ENCODE measurements at regions not wholly inside any gene's neighbourhood (a gene's known extent, or its start where the extent isn't known, plus 50 kb on each side); places are given as distances from the start of the nearest gene placed in this dataset.

DNA sequence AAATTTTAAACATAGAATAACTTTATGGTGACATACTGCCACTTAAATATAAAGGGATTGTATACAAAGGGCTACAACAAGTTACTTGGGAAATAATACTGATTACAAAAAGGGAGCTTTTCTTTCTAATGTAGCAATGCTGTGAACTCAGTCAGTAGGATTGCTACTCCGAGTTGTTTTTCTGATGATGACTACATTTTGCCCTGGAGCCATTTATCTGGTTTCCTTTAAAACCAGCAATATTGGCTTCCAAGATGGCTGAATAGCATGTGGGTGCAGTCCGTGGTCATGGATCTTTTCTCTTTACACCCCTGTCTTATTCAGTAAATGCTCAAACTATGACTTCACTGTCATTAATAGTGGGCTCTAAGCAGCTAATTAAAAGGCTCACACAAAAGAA lies 92.6 kb upstream of the NEK7 start:
- no peaks in the 10 kb centered on the region for H3K27me3 ChIP-seq (ENCODE audit: control insufficient read depth in 3 of 3, insufficient read depth in 3 of 3, low read length in 2 of 3)
- H3K36me3 ChIP-seq (ENCODE audit: control insufficient read depth in 4 of 4, insufficient read depth in 4 of 4, low read length in 4 of 4) = no peaks in the 10 kb centered on the region
- 88 to 97% methylated on average over 2 of the region's 2 CpGs for WGBS, 2 donors
- H3K9me3 ChIP-seq (ENCODE audit: control insufficient read depth in 4 of 4, insufficient read depth in 3 of 4, low read length in 3 of 4) = no peaks in the 10 kb centered on the region
- ATAC-seq (ENCODE audit: insufficient read depth, low FRiP score) = no peak
- H3K4me1 ChIP-seq (ENCODE audit: control insufficient read depth in 5 of 5, insufficient read depth in 5 of 5, low read length in 5 of 5) = no peaks in the 10 kb centered on the region
- H3K27ac ChIP-seq (ENCODE audit: low read depth in 1 of 2, low read length in 1 of 2) = no peak overlapping the region
- H3K9ac ChIP-seq (ENCODE audit: insufficient read depth in 1 of 2, low read length in 2 of 2) = no peak overlapping the region
- TF ChIP-seq, protein P1, sequence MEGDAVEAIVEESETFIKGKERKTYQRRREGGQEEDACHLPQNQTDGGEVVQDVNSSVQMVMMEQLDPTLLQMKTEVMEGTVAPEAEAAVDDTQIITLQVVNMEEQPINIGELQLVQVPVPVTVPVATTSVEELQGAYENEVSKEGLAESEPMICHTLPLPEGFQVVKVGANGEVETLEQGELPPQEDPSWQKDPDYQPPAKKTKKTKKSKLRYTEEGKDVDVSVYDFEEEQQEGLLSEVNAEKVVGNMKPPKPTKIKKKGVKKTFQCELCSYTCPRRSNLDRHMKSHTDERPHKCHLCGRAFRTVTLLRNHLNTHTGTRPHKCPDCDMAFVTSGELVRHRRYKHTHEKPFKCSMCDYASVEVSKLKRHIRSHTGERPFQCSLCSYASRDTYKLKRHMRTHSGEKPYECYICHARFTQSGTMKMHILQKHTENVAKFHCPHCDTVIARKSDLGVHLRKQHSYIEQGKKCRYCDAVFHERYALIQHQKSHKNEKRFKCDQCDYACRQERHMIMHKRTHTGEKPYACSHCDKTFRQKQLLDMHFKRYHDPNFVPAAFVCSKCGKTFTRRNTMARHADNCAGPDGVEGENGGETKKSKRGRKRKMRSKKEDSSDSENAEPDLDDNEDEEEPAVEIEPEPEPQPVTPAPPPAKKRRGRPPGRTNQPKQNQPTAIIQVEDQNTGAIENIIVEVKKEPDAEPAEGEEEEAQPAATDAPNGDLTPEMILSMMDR (IDR thresholded peaks at IDR 0.05; ENCODE audit: control extremely low read depth, extremely low read depth) = no peak
- DNase-seq = no peak
- no peak overlapping the region for H3K4me3 ChIP-seq

DNA sequence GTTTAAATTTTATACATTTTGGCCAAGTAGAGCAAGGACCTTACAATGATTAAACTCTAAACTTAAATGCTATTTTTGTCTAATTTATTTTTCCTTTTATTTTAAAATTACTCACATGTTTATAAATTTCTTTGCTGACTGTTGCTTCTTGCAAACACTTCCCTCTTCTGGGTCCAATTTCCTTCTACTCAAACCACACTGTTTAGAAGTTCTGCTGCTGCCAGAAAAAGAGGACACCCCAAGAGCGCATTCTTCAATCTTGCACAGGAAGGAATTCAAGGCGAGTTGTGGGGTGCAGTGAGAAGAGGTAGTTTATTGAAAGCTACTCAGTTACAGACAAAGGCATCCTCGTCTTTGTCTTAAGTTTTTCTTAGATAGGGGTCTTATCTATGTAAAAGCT lies 88.5 kb upstream of the NEK7 start:
- ATAC-seq (ENCODE audit: insufficient read depth, low FRiP score) (no peak), DNase-seq (no peak)
- Histone ChIP-seq H3K9me3 (ENCODE audit: control insufficient read depth in 4 of 4, insufficient read depth in 3 of 4, low read length in 3 of 4) (no peaks in the 10 kb centered on the region), H3K27me3 (ENCODE audit: control insufficient read depth in 3 of 3, insufficient read depth in 3 of 3, low read length in 2 of 3) (no peaks in the 10 kb centered on the region), H3K36me3 (ENCODE audit: control insufficient read depth in 4 of 4, insufficient read depth in 4 of 4, low read length in 4 of 4) (no peaks in the 10 kb centered on the region), H3K4me3 (no peak overlapping the region), H3K27ac (ENCODE audit: low read depth in 1 of 2, low read length in 1 of 2) (no peak overlapping the region), H3K4me1 (ENCODE audit: control insufficient read depth in 5 of 5, insufficient read depth in 5 of 5, low read length in 5 of 5) (no peaks in the 10 kb centered on the region), H3K9ac (ENCODE audit: insufficient read depth in 1 of 2, low read length in 2 of 2) (no peak overlapping the region)
- 20 to 52% methylated on average over 3 of the region's 3 CpGs for WGBS, 2 donors
- TF ChIP-seq, protein P1 (IDR thresholded peaks at IDR 0.05; ENCODE audit: control extremely low read depth, extremely low read depth) = no peak

DNA sequence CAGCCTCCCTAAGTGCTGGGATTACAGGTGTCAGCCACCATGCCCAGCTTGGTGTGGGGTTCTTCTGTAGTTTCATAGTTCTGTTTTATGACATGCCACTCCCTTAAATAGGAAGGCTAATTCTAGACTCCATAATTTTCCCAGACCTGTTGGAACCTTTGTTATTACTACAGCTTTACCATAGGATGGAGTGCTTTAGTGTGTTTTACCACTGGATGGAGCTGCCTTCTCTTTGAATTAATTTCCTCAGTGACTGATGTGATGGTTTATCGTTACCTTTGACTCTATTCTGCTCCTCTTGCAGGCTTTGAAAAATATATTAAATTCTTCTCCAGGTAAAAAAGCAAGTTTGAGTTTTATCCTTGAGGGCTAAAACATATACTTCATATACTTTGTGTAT lies 84.6 kb upstream of the NEK7 start:
- Histone ChIP-seq H3K27ac (ENCODE audit: low read depth in 1 of 2, low read length in 1 of 2) (no peak overlapping the region), H3K36me3 (ENCODE audit: control insufficient read depth in 4 of 4, insufficient read depth in 4 of 4, low read length in 4 of 4) (no peaks in the 10 kb centered on the region), H3K4me3 (no peak overlapping the region), H3K4me1 (ENCODE audit: control insufficient read depth in 5 of 5, insufficient read depth in 5 of 5, low read length in 5 of 5) (no peaks in the 10 kb centered on the region), H3K27me3 (ENCODE audit: control insufficient read depth in 3 of 3, insufficient read depth in 3 of 3, low read length in 2 of 3) (no peaks in the 10 kb centered on the region), H3K9ac (ENCODE audit: insufficient read depth in 1 of 2, low read length in 2 of 2) (no peak overlapping the region), H3K9me3 (ENCODE audit: control insufficient read depth in 4 of 4, insufficient read depth in 3 of 4, low read length in 3 of 4) (no peaks in the 10 kb centered on the region)
- DNase-seq = no peak
- no peak for ATAC-seq (ENCODE audit: insufficient read depth, low FRiP score)
- 65 to 79% methylated on average over 1 of the region's 1 CpG for WGBS, 2 donors
- TF ChIP-seq, protein P1 (IDR thresholded peaks at IDR 0.05; ENCODE audit: control extremely low read depth, extremely low read depth) = no peak

DNA sequence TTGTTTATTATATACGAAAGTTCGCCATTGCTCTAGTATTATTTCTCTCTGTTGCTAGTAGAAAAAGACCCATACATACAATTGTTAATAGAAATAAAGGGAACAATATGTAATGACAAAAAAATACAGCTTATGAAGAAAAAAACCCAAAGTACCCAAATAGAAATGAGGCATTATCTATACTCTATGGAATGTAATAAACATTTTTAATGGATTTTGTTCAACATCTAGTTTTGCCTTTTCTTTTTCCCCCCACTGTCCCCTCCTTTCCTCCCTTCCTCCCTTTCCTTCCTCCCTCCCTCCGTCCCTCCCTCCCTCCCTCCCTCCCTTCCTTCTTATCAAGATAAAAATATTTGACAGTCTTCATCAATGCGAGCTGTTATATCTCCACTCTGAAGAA lies 81.5 kb upstream of the NEK7 start:
- Histone ChIP-seq H3K36me3 (ENCODE audit: control insufficient read depth in 4 of 4, insufficient read depth in 4 of 4, low read length in 4 of 4) (no peaks in the 10 kb centered on the region), H3K9me3 (ENCODE audit: control insufficient read depth in 4 of 4, insufficient read depth in 3 of 4, low read length in 3 of 4) (peaks cover 0 to 2% (median 0%) of the 10 kb centered on the region in 4 donors), H3K27ac (ENCODE audit: low read depth in 1 of 2, low read length in 1 of 2) (no peak overlapping the region), H3K9ac (ENCODE audit: insufficient read depth in 1 of 2, low read length in 2 of 2) (no peak overlapping the region), H3K4me1 (ENCODE audit: control insufficient read depth in 5 of 5, insufficient read depth in 5 of 5, low read length in 5 of 5) (no peaks in the 10 kb centered on the region), H3K27me3 (ENCODE audit: control insufficient read depth in 3 of 3, insufficient read depth in 3 of 3, low read length in 2 of 3) (no peaks in the 10 kb centered on the region), H3K4me3 (no peak overlapping the region)
- DNase-seq = no peak
- no peak for ATAC-seq (ENCODE audit: insufficient read depth, low FRiP score)
- TF ChIP-seq, protein P1 (IDR thresholded peaks at IDR 0.05; ENCODE audit: control extremely low read depth, extremely low read depth) = no peak
- 81 to 82% methylated on average over 4 of the region's 4 CpGs for WGBS, 2 donors
